ENCODE measurements at regions not wholly inside any gene's neighbourhood (a gene's known extent, or its start where the extent isn't known, plus 50 kb on each side); places are given as distances from the start of the nearest gene placed in this dataset.

GRCh38 chr1:207228987-207229386, 92.5 kb upstream of the CD55 start:
- TF ChIP-seq CTCF (IDR thresholded peaks at IDR 0.05; ENCODE audit: insufficient read depth, low read length, missing control alignments): no peak
- ChIA-PET POLR2A (no interaction called here), CTCF (no interaction called here)
- no peak for DNase-seq (ENCODE audit: low read depth, low spot score)
- H3K4me3 ChIP-seq (ENCODE audit: low read depth, low read length): no peak overlapping the region

- H3K4me3 ChIP-seq (ENCODE audit: low read depth, low read length): no peak overlapping the region
- ChIA-PET POLR2A (no interaction called here), CTCF (no interaction called here)
- no peak for DNase-seq (ENCODE audit: low read depth, low spot score)
- no peak for TF ChIP-seq CTCF (IDR thresholded peaks at IDR 0.05; ENCODE audit: insufficient read depth, low read length, missing control alignments)
Measured at GRCh38 chr1:207230441-207230840, 91.0 kb upstream of the CD55 start.

GRCh38 chr1:207234690-207235089, 86.8 kb upstream of the CD55 start:
- ChIA-PET POLR2A (no interaction called here), CTCF (interaction anchor here (1.1 kb wide), 1 partner anchor 171 kb away, joined by 3 read pairs; no protein-coding TSS in a partner anchor)
- no peak overlapping the region for H3K4me3 ChIP-seq (ENCODE audit: low read depth, low read length)
- no peak for DNase-seq (ENCODE audit: low read depth, low spot score)
- TF ChIP-seq CTCF (IDR thresholded peaks at IDR 0.05; ENCODE audit: insufficient read depth, low read length, missing control alignments): no peak

DNA sequence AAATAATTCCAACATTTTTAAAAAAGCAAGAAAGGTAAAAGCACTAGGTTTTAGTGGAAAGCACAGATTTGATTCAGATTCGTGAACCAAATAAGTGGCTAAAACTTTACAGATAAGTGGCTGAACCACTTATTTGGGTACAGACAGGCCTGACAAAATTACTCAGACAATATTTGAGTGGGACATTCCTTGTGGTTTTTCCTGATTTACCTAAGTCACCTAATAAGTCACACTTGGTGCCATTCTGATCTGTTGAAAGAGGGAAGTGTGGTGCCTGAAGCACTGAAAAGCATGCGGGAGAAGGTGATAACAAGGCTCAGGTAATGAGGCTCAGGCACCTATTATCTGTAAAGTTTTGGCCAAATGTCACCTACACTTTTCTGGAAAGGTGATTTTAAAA, 81.6 kb upstream of the CD55 start:
- DNase-seq (ENCODE audit: low read depth, low spot score): no peak
- no peak for TF ChIP-seq CTCF (IDR thresholded peaks at IDR 0.05; ENCODE audit: insufficient read depth, low read length, missing control alignments)
- H3K4me3 ChIP-seq (ENCODE audit: low read depth, low read length): no peak overlapping the region
- POLR2A ChIA-PET: no interaction called here
- CTCF ChIA-PET: interaction anchor here (0.8 kb wide), 1 partner anchor 328 kb away, joined by 3 read pairs; no protein-coding TSS in a partner anchor

DNA sequence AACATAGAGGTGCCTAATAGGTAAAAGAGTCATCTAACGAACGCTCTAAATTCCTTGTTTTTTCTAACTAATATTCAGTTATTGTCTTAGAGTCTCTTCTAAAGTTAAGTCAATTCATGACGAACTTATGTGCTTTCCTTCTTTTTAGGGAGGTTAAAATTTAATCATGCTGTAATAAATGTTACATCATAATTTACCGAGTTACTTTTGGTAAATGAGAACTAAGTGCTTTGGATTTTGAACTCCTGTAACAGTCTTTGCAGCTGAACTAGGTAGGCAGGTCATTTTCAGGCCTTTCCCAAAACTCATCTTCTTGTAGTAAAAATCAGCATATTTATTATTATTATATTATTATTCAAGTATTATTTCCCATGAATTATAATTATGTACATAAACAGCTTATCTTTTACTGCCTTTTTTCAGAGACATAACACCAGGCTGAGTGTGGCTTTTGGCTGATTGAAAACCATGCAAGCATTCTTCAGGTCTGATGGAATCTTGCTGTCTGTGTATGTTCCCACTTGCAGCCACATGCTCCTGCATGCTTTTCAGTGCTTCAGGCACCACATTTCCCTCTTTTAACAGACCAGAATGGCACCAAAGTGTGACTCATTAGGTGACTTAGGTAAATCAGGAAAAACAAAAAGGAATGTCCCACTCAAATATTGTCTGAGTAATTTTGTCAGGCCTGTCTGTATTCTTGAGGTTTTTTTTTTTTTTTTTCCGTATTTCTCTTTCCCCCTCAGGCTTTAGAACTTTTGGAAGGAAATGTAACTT, 81.0 kb upstream of the CD55 start:
- CTCF ChIA-PET: interaction anchor here (0.8 kb wide), 1 partner anchor 328 kb away, joined by 3 read pairs; no protein-coding TSS in a partner anchor
- no peak for TF ChIP-seq CTCF (IDR thresholded peaks at IDR 0.05; ENCODE audit: insufficient read depth, low read length, missing control alignments)
- no peak overlapping the region for H3K4me3 ChIP-seq (ENCODE audit: low read depth, low read length)
- no peak for DNase-seq (ENCODE audit: low read depth, low spot score)
- POLR2A ChIA-PET: interaction anchor here (1.0 kb wide), 1 partner anchor 81 kb away, joined by 3 read pairs; the partner anchor contains the start of gene CD55

GRCh38 chr1:207241164-207241934, 80.1 kb upstream of the CD55 start:
- ChIA-PET CTCF (no interaction called here), POLR2A (interaction anchor here (1.0 kb wide), 1 partner anchor 80 kb away, joined by 3 read pairs; the partner anchor contains the start of gene CD55)
- no peak overlapping the region for H3K4me3 ChIP-seq (ENCODE audit: low read depth, low read length)
- no peak for DNase-seq (ENCODE audit: low read depth, low spot score)
- TF ChIP-seq CTCF (IDR thresholded peaks at IDR 0.05; ENCODE audit: insufficient read depth, low read length, missing control alignments): no peak
